HG02759 (cell line): ENCODE measurements at regions not wholly inside any gene's neighbourhood (a gene's known extent, or its start where the extent isn't known, plus 50 kb on each side); places are given as distances from the start of the nearest gene placed in this dataset.
A peak's percentile ranks its signal among the peaks of the same experiment; 100 is the strongest.
"Not testable (repeated sequence)": the region's sequence is repeated elsewhere in the genome, so short reads cannot be mapped to it uniquely, and the experiment has no call there.

Experiments used
- ATAC-seq: cut with Tn5 transposase; IDR thresholded peaks from one replicate; pipeline ENCODE4 v1.9.1; 2021; ENCODE audit warnings: mild to moderate bottlenecking, moderate library complexity; ENCODE audit not compliant: unreplicated experiment

- no peak for ATAC-seq
Observed at GRCh38 chr3:110821586-110821985, 250.0 kb upstream of the NECTIN3 start.

GRCh38 chr3:110822971-110823370 is 248.6 kb upstream of the NECTIN3 start:
- no peak for ATAC-seq

GRCh38 chr3:110846971-110847370 is 224.6 kb upstream of the NECTIN3 start:
- ATAC-seq: no peak

GRCh38 chr3:110849064-110849463 is 222.6 kb upstream of the NECTIN3 start:
- no peak for ATAC-seq

- no peak for ATAC-seq
Observed at GRCh38 chr3:110851736-110852135, 219.9 kb upstream of the NECTIN3 start.

- no peak for ATAC-seq
Observed at GRCh38 chr3:110855207-110855606, 216.4 kb upstream of the NECTIN3 start.

- no peak for ATAC-seq
Observed at GRCh38 chr3:110856916-110857315, 214.7 kb upstream of the NECTIN3 start.

- no peak for ATAC-seq
Observed at GRCh38 chr3:110858549-110858948, 213.1 kb upstream of the NECTIN3 start.

GRCh38 chr3:110859336-110859735 is 212.3 kb upstream of the NECTIN3 start:
- ATAC-seq: no peak

GRCh38 chr3:110859993-110860392 is 211.6 kb upstream of the NECTIN3 start:
- no peak for ATAC-seq

- ATAC-seq: no peak
Observed at GRCh38 chr3:110865934-110866333, 205.7 kb upstream of the NECTIN3 start.

GRCh38 chr3:110868106-110868505 is 203.5 kb upstream of the NECTIN3 start:
- ATAC-seq: no peak

GRCh38 chr3:110869736-110870135 is 201.9 kb upstream of the NECTIN3 start:
- no peak for ATAC-seq

GRCh38 chr3:110871869-110872268 is 199.7 kb upstream of the NECTIN3 start:
- ATAC-seq: no peak

GRCh38 chr3:110878692-110879091 is 192.9 kb upstream of the NECTIN3 start:
- ATAC-seq: no peak

GRCh38 chr3:110881069-110881468 is 190.5 kb upstream of the NECTIN3 start:
- ATAC-seq: peak; percentile 84

- no peak for ATAC-seq
Observed at GRCh38 chr3:110886222-110886893, 185.3 kb upstream of the NECTIN3 start.

GRCh38 chr3:110887176-110887575 is 184.4 kb upstream of the NECTIN3 start:
- ATAC-seq: no peak

GRCh38 chr3:110888625-110889375 is 182.8 kb upstream of the NECTIN3 start:
- not testable (repeated sequence) for ATAC-seq

GRCh38 chr3:110889376-110889699 is 182.3 kb upstream of the NECTIN3 start:
- ATAC-seq: not testable (repeated sequence)

GRCh38 chr3:110894574-110894973 is 177.0 kb upstream of the NECTIN3 start:
- ATAC-seq: no peak

GRCh38 chr3:110895054-110895453 is 176.6 kb upstream of the NECTIN3 start:
- ATAC-seq: no peak

- ATAC-seq: no peak
Observed at GRCh38 chr3:110897046-110897445, 174.6 kb upstream of the NECTIN3 start.
